ENCODE measurements at regions not wholly inside any gene's neighbourhood (a gene's known extent, or its start where the extent isn't known, plus 50 kb on each side); places are given as distances from the start of the nearest gene placed in this dataset.

GRCh38 chr5:143533475-143533874, 130.0 kb upstream of the NR3C1 start:
- Histone ChIP-seq H4K20me1 (ENCODE audit: insufficient read depth) (no peaks in the 10 kb centered on the region), H3F3A (ENCODE audit: insufficient read depth, low read depth) (no peaks in the 10 kb centered on the region), H3K4me1 (replicated peaks; ENCODE audit: insufficient read depth) (peaks cover 15% of the 10 kb centered on the region), H2AFZ (no peak overlapping the region), H3K9me3 (ENCODE audit: insufficient read depth, low read depth) (no peaks in the 10 kb centered on the region), H3K36me3 (ENCODE audit: low read depth) (no peaks in the 10 kb centered on the region), H3K27ac (no peak overlapping the region), H3K4me3 (no peak overlapping the region), H3K79me2 (ENCODE audit: low read depth) (no peaks in the 10 kb centered on the region), H3K9me2 (ENCODE audit: insufficient read depth) (no peaks in the 10 kb centered on the region), H3K4me2 (no peak overlapping the region), H3K27me3 (ENCODE audit: insufficient read depth, low read depth) (no peaks in the 10 kb centered on the region)
- BruUV-seq (replicated peaks) = no TSS peak
- no peak for DNase-seq
- CTCF ChIA-PET = no interaction called here
- intact Hi-C loops (cut with micrococcal nuclease; ENCODE audit: unreplicated experiment) = no loop called here
- POLR2A ChIA-PET (ENCODE audit: unreplicated experiment) = no interaction called here
- TF ChIP-seq CTCF (conservative IDR thresholded peaks at IDR 0.05) (no peak), EZH2 (IDR thresholded peaks at IDR 0.05; ENCODE audit: low read depth) (no peak)

GRCh38 chr5:143527808-143528207, 124.3 kb upstream of the NR3C1 start:
- BruUV-seq (replicated peaks) = no TSS peak
- ChIA-PET CTCF (no interaction called here), POLR2A (ENCODE audit: unreplicated experiment) (interaction anchor here (0.7 kb wide), 1 partner anchor 36 kb away, joined by 4 read pairs; no protein-coding TSS in a partner anchor)
- intact Hi-C loops (cut with micrococcal nuclease; ENCODE audit: unreplicated experiment) = no loop called here
- H3K27me3 ChIP-seq (ENCODE audit: insufficient read depth, low read depth) = no peaks in the 10 kb centered on the region
- H4K20me1 ChIP-seq (ENCODE audit: insufficient read depth) = no peaks in the 10 kb centered on the region
- no peaks in the 10 kb centered on the region for H3K36me3 ChIP-seq (ENCODE audit: low read depth)
- no peak overlapping the region for H3K4me3 ChIP-seq
- no peaks in the 10 kb centered on the region for H3K4me1 ChIP-seq (replicated peaks; ENCODE audit: insufficient read depth)
- H3K79me2 ChIP-seq (ENCODE audit: low read depth) = no peaks in the 10 kb centered on the region
- no peak for TF ChIP-seq EZH2 (IDR thresholded peaks at IDR 0.05; ENCODE audit: low read depth)
- TF ChIP-seq CTCF (conservative IDR thresholded peaks at IDR 0.05) = no peak
- H3F3A ChIP-seq (ENCODE audit: insufficient read depth, low read depth) = no peaks in the 10 kb centered on the region
- no peak overlapping the region for H3K27ac ChIP-seq
- no peak for DNase-seq
- no peaks in the 10 kb centered on the region for H3K9me2 ChIP-seq (ENCODE audit: insufficient read depth)
- H3K4me2 ChIP-seq = no peak overlapping the region
- H2AFZ ChIP-seq = no peak overlapping the region
- H3K9me3 ChIP-seq (ENCODE audit: insufficient read depth, low read depth) = no peaks in the 10 kb centered on the region

- no TSS peak for BruUV-seq (replicated peaks)
- H4K20me1 ChIP-seq (ENCODE audit: insufficient read depth) = no peaks in the 10 kb centered on the region
- intact Hi-C loops (cut with micrococcal nuclease; ENCODE audit: unreplicated experiment) = no loop called here
- no peak overlapping the region for H2AFZ ChIP-seq
- H3K4me3 ChIP-seq = no peak overlapping the region
- no peaks in the 10 kb centered on the region for H3K36me3 ChIP-seq (ENCODE audit: low read depth)
- H3K27me3 ChIP-seq (ENCODE audit: insufficient read depth, low read depth) = no peaks in the 10 kb centered on the region
- no peak for DNase-seq
- H3K9me2 ChIP-seq (ENCODE audit: insufficient read depth) = no peaks in the 10 kb centered on the region
- TF ChIP-seq EZH2 (IDR thresholded peaks at IDR 0.05; ENCODE audit: low read depth) (no peak), CTCF (conservative IDR thresholded peaks at IDR 0.05) (no peak)
- no peaks in the 10 kb centered on the region for H3K4me1 ChIP-seq (replicated peaks; ENCODE audit: insufficient read depth)
- H3K79me2 ChIP-seq (ENCODE audit: low read depth) = no peaks in the 10 kb centered on the region
- H3F3A ChIP-seq (ENCODE audit: insufficient read depth, low read depth) = no peaks in the 10 kb centered on the region
- H3K27ac ChIP-seq = no peak overlapping the region
- no peaks in the 10 kb centered on the region for H3K9me3 ChIP-seq (ENCODE audit: insufficient read depth, low read depth)
- POLR2A ChIA-PET (ENCODE audit: unreplicated experiment) = no interaction called here
- CTCF ChIA-PET = no interaction called here
- no peak overlapping the region for H3K4me2 ChIP-seq
Measured at GRCh38 chr5:143525176-143525575, 121.7 kb upstream of the NR3C1 start.

Measured in PC-9 (cell line).